ENCODE measurements at regions not wholly inside any gene's neighbourhood (a gene's known extent, or its start where the extent isn't known, plus 50 kb on each side); places are given as distances from the start of the nearest gene placed in this dataset.
A peak's percentile ranks its signal among the peaks of the same experiment; 100 is the strongest.
"Not testable (repeated sequence)": the region's sequence is repeated elsewhere in the genome, so short reads cannot be mapped to it uniquely, and the experiment has no call there.

DNA sequence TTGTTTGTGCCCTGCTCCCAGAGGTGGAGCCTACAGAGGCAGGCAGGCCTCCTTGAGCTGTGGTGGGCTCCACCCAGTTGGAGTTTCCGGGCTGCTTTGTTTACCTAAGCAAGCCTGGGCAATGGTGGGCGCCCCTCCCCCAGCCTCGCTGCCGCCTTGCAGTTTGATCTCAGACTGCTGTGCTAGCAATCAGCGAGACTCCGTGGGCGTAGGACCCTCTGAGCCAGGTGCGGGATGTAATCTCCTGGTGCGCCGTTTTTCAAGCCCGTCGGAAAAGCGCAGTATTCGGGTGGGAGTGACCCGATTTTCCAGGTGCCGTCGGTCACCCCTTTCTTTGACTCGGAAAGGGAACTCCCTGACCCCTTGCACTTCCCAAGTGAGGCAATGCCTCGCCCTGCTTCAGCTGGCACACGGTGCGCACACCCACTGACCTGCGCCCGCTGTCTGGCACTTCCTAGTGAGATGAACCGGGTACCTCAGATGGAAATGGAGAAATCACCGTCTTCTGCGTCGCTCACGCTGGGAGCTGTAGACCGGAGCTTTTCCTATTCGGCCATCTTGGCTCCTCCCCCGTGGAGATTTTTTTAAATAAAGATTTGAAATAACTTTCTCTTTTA is 189.2 kb upstream of the WSB1 start:
- DNase-seq, result not testable (repeated sequence)

- DNase-seq, result no peak
Measured at GRCh38 chr17:27105636-27106035, 188.3 kb upstream of the WSB1 start.

GRCh38 chr17:27106347-27106981 is 187.4 kb upstream of the WSB1 start:
- DNase-seq, result no peak

DNA sequence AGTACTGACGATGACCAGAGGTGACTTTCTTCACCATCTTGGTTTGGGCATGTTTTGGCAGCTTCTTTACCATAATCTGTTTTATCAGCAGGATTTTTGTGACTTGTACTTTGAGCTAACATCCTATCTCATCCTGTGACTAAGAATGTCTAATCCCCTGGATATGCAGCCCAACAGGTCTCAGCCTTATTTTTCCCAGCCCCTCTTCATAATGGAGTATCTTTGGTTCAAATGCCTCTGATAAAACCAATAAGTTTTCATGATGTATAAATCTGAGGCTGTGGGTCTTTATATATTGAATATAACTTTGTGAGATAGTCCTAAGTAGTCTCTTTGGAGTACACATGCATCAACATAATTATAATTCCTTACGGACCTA is 186.9 kb upstream of the WSB1 start:
- DNase-seq, result no peak

DNA sequence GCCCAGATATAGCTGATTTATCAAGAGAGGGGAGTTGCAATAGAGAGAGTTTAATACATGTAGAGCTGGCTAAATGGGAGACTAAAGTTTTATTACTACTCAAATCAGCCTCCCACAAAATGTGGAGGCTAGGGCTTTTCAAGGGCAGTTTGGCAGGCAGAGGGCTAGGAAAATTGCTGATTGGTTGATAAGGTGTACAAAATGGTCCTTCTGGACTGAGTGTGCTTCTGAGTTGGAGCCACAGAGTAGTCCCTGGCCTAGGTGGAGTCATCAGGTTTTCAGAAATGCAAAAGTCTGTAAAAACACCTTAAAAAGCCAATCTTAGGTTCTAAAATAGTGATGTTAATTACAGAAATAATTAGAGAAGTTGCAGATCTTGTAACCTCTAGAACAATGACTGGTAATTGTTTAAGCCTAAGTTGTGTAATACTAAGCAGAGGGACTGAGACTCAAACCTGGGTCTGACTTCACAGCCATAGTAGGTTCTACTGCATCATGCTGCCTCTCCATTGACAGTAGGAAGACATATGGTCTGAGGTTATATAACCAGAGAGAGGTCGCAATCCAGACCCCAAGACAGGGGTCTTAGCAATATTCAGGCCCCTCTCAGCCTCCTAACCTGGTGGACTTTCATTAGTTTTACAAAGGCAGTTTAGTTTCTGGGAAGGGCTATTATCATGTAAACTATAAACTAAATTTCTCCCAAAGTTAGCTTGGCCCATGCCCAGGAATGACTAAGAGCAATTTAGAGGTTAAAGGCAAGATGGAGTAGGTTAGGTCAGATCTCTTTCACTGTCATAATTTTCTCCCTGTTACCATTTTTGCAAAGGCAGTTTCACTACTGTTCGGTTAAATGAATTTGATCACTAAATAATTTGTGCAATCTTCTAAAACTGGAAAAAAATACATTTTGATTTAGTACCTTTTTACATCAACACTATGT is 186.3 kb upstream of the WSB1 start:
- DNase-seq, result not testable (repeated sequence)

DNA sequence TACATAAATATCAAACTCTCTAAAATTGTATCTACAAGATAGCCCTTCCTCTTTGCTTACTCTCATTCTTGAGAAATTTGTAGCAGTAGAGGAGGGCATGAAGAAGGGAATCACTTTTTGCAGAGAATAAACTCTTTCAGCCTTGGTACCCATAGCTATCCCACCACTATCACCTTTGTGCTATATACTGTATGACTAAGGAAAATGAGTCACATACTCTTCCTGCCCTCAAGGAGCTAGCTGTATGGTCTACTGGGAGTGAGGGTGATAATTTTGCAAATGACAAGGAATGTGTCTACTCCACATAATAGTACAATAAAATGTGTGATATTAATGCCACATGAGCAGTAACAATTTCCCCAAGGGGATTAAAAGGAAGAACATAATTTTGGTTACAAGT is 184.6 kb upstream of the WSB1 start:
- no peak for DNase-seq

DNA sequence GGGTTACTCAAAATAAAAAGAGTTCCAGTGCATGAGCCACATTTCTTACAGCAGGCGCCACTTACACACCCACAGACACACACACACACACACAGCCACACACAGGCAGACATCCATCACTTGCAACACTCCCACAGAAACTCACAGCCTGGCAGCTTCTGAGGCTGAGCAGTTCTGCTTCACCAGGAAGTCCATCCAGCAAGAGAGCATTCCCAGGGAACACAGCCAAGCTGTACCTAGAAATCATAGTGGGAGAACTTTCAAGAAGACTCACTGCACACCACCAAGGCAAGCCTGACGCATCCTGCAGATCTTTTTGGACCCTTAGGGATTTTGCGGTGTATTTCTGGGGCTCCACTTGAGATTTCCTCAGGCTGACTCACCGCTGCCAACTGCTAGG is 140.9 kb upstream of the WSB1 start:
- no peak for DNase-seq

DNA sequence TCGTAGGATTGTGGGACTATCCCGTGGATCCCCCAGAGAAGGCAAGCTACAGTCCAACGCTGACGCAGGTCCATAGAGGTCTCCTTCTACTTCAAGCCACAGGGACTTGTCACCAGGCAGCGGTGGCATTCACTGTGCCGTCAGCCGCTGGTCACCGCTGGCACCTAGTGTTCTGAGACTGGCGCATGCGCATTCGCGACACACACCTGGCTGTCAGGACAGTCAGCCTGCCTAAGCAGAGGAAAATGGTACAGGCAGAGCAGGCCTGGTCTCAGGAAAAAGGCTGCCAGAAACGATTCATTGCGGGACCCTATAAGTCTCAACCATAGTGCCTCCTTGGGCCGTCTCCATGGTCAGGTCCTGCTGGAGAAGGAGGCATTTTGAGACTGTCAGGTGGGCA is 138.0 kb upstream of the WSB1 start:
- DNase-seq, result no peak

- no peak for DNase-seq
Measured at GRCh38 chr17:27157297-27157696, 136.6 kb upstream of the WSB1 start.

DNA sequence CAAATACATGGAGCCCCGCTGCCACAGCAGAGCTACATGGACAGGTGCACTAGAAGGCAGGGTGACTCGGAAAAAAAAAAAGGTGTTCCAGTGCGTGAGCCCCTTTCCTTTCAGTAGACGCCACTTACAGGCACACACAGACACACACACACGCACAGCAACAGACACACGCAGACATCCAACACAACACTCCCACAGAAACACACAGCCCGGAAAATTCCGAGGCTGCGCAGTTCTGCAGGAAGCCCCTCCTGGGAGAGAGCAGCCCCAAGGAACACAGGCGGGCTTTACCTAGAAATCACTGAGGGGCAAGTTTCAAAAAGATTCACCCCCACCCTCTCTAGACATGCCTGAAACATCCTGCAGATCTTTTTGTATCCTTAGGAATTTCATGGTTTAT is 136.0 kb upstream of the WSB1 start:
- no peak for DNase-seq

DNA sequence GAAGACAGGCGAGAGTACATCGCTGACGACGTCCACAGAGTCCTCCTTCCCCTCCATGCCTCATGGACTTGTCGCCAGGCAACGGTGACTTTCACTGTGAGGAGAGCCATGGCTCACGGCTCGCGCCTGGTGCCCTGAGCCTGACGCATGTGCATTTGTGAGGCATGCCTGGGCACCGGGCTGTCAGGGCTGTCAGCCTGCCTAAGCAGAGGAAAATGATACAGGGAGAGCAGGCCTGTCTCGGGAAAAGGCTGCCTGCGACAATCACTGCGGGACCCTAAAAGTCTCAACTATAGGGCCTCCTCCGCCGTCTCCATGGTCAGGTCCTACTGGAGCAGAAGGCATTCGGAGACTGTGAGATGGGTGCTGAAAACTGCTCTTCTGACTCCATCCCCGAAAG is 135.5 kb upstream of the WSB1 start:
- DNase-seq, result no peak

DNA sequence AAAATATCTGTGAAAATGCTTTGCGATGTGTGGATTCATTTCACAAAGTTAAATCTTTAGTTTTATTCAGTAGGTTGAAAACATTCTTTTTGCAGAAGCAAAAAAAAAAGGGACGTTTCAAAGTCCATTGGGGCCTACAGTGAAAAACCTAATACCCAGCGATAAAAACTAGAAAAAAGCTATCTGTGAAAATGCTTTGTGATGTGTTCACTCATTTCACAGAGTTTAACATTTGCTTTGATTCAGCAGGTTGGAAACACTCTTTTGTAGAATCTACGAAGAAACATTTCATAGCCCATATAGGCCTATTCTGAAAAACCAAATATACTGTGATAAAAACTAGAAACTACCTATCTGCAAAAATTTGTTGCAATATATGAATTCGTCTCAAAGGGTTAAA is 113.6 kb upstream of the WSB1 start:
- DNase-seq, result no peak

GRCh38 chr17:27181379-27181925 is 112.5 kb upstream of the WSB1 start:
- not testable (repeated sequence) for DNase-seq

- no peak for DNase-seq
Measured at GRCh38 chr17:27181935-27182334, 112.0 kb upstream of the WSB1 start.

- DNase-seq, result peak; percentile 16
Measured at GRCh38 chr17:27197505-27197904, 96.4 kb upstream of the WSB1 start.

DNA sequence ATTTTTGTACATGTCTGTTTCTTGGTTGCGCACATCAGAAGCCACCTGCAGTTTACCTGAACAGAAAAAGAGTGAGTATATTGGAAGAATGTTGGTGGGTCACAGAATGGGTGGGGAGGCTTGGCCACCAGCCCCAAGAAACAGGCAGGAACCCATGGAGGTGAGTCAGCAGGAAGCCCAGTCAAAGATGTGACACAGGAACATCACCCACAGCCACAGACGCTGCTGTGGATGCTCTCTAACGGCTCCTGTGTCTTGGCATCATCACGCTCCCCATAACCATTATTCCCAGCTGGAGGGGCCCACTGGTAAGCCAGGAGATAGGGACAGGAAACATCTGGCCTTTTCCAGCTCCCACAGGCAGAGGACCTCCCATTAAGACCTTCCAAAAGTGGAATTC is 94.0 kb upstream of the WSB1 start:
- no peak for DNase-seq

- DNase-seq, result no peak
Measured at GRCh38 chr17:27200476-27200875, 93.4 kb upstream of the WSB1 start.

- no peak for DNase-seq
Measured at GRCh38 chr17:27203241-27203640, 90.7 kb upstream of the WSB1 start.

DNA sequence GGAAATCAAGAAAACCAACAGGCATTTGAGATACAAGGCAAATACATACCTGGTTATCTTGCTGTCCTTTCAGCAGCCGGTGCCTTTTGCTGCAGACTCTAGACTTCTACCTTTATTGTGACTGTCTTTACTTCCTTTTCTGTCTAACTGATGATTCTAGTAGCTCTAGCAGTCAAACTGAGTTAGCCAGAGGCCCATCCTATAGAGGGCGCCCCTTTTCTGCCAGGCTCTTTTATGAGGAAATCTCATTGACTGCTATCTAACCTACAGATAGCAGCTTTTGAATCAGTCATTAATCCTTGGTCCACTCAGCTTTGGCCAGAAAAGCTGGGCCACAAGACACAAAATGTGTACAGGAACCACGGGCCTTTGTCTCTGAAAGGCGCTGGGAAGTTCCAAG is 87.5 kb upstream of the WSB1 start:
- DNase-seq, result no peak

GRCh38 chr17:27207073-27207513 is 86.8 kb upstream of the WSB1 start:
- DNase-seq, result no peak

GRCh38 chr17:27208370-27208769 is 85.5 kb upstream of the WSB1 start:
- not testable (repeated sequence) for DNase-seq

- DNase-seq, result no peak
Measured at GRCh38 chr17:27209316-27209715, 84.6 kb upstream of the WSB1 start.

DNA sequence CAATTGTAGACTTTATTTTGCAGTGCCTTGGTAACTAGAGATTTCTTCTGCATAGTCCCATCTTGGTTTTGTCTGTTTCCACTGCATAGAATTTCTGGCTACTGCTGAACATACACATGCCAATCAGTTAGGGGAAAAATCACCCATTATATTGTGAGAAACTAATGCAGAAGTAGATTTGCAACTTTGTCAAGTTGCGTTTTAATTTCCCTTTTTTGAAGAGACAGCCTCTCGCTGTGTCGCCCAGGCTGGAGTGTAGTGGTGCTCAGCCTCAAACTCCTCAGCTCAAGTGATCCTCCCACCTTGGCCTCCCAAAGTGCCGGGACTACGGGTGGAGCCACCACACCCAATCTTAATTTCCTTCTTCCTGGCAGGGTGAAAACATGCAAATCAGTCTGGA is 83.1 kb upstream of the WSB1 start:
- DNase-seq, result not testable (repeated sequence)

GRCh38 chr17:27216836-27217235 is 77.1 kb upstream of the WSB1 start:
- DNase-seq, result no peak
